GM23338 (cell line): ENCODE measurements at regions not wholly inside any gene's neighbourhood (a gene's known extent, or its start where the extent isn't known, plus 50 kb on each side); places are given as distances from the start of the nearest gene placed in this dataset.

Experiments
- ATAC-seq: fragments of 200-7000 bp; cut with Tn5 transposase; 3 replicates; pipeline ENCODE4 v1.9.1; 2020
- DNase-seq: peaks from one replicate; pipeline ENCODE4 v3.0.0-alpha.2; 2015; ENCODE audit warnings: low spot score
- H2AFZ ChIP-seq: fragments of 200-600 bp; sonication (generic); 2 replicates; pipeline ENCODE4 v1.8.0; 2016; ENCODE audit warnings: antibody characterized with exemption, mild to moderate bottlenecking, moderate library complexity
- H3F3A ChIP-seq: fragments of 200-600 bp; sonication (generic); replicated peaks from 2 replicates; pipeline ENCODE4 v1.8.0; 2017; ENCODE audit warnings: antibody characterized with exemption, mixed run types, low read depth
- H3K27ac ChIP-seq: fragments of 200-600 bp; sonication (generic); 2 replicates; pipeline ENCODE4 v1.6.1; 2016; ENCODE audit warnings: low read depth
- H3K27me3 ChIP-seq: fragments of 200-600 bp; sonication (generic); 2 replicates; pipeline ENCODE4 v1.8.0; 2016; ENCODE audit warnings: mild to moderate bottlenecking, mixed run types, moderate library complexity; ENCODE audit not compliant: insufficient read depth
- H3K36me3 ChIP-seq: fragments of 200-600 bp; sonication (generic); 2 replicates; pipeline ENCODE4 v1.8.0; 2016; ENCODE audit warnings: mild to moderate bottlenecking; ENCODE audit not compliant: insufficient read depth
- H3K4me1 ChIP-seq: fragments of 200-600 bp; sonication (generic); 2 replicates; pipeline ENCODE4 v1.8.0; 2016; ENCODE audit warnings: mild to moderate bottlenecking, moderate library complexity; ENCODE audit not compliant: insufficient read depth
- H3K4me2 ChIP-seq: fragments of 200-600 bp; sonication (generic); 2 replicates; pipeline ENCODE4 v1.7.1; 2017; ENCODE audit warnings: mixed run types
- H3K4me3 ChIP-seq: fragments of 200-600 bp; sonication (generic); 2 replicates; pipeline ENCODE4 v1.6.1; 2016; ENCODE audit warnings: mixed run types
- H3K79me2 ChIP-seq: fragments of 200-600 bp; sonication (generic); replicated peaks from 2 replicates; pipeline ENCODE4 v1.8.0; 2017; ENCODE audit warnings: mild to moderate bottlenecking; ENCODE audit not compliant: insufficient read depth
- H3K9me2 ChIP-seq: fragments of 200-600 bp; sonication (generic); 2 replicates; pipeline ENCODE4 v1.8.0; 2017; ENCODE audit not compliant: insufficient read depth
- H4K20me1 ChIP-seq: fragments of 200-600 bp; sonication (generic); replicated peaks from 2 replicates; pipeline ENCODE4 v1.8.0; 2017; ENCODE audit warnings: mild to moderate bottlenecking; ENCODE audit not compliant: insufficient read depth
- H3K27ac Mint-ChIP-seq: 2 replicates; pipeline ENCODE4 v1.8.0; 2020; ENCODE audit warnings: inconsistent platforms, mild to moderate bottlenecking, moderate library complexity, mixed read lengths
- H3K27me3 Mint-ChIP-seq: 3 replicates; pipeline ENCODE4 v1.8.0; 2022; ENCODE audit warnings: low read depth, mild to moderate bottlenecking, moderate library complexity, mixed read lengths, inconsistent platforms; ENCODE audit not compliant: insufficient read depth, poor library complexity
- H3K36me3 Mint-ChIP-seq: 3 replicates; pipeline ENCODE4 v1.8.0; 2021; ENCODE audit warnings: low read depth, mild to moderate bottlenecking, inconsistent platforms, moderate library complexity, mixed read lengths
- H3K4me1 Mint-ChIP-seq: 3 replicates; pipeline ENCODE4 v1.8.0; 2020; ENCODE audit warnings: mild to moderate bottlenecking, inconsistent platforms, mixed read lengths
- H3K4me3 Mint-ChIP-seq: 3 replicates; pipeline ENCODE4 v1.8.0; 2021; ENCODE audit warnings: moderate library complexity, mild to moderate bottlenecking, inconsistent platforms, mixed read lengths
- H3K9me3 Mint-ChIP-seq: 3 replicates; pipeline ENCODE4 v1.8.0; 2020; ENCODE audit warnings: moderate library complexity, mild to moderate bottlenecking, inconsistent platforms, mixed read lengths
- CTCF ChIP-seq, 2 experiments: fragments of 200-600 bp in 1 of 2; sonication (generic) in 1 of 2; conservative IDR thresholded peaks; 2 replicates each; pipeline versions ENCODE4 v1.5.1 to v1.6.1; 2016 to 2017; ENCODE audit warnings: antibody characterized with exemption in 2 of 2, low read depth in 2 of 2, mild to moderate bottlenecking in 2 of 2, moderate library complexity in 1 of 2
- EZH2 ChIP-seq: fragments of 200-600 bp; sonication (generic); IDR thresholded peaks from one replicate; pipeline ENCODE4 v1.8.0; 2017; ENCODE audit warnings: antibody characterized with exemption, mild to moderate bottlenecking, low read depth; ENCODE audit not compliant: unreplicated experiment
- EZH2phosphoT487 ChIP-seq: fragments of 200-600 bp; sonication (generic); IDR thresholded peaks from one replicate; pipeline ENCODE4 v1.8.1; 2018; ENCODE audit warnings: antibody characterized with exemption; ENCODE audit not compliant: unreplicated experiment
- JUNB ChIP-seq: IDR thresholded peaks from one replicate; pipeline ENCODE4 v1.6.1; 2016; ENCODE audit warnings: antibody characterized with exemption; ENCODE audit not compliant: unreplicated experiment
- NANOG ChIP-seq: IDR thresholded peaks from 2 replicates; pipeline ENCODE4 v1.6.1; 2016; ENCODE audit warnings: antibody characterized with exemption, borderline replicate concordance
- STAT1 ChIP-seq: IDR thresholded peaks from one replicate; pipeline ENCODE4 v1.6.1; 2016; ENCODE audit warnings: antibody characterized with exemption; ENCODE audit not compliant: unreplicated experiment
- ZNF331 ChIP-seq: fragments of 250-450 bp; sonication (Bioruptor Pico); IDR thresholded peaks from 2 replicates; pipeline ENCODE4 v1.5.0; 2020; ENCODE audit warnings: low read depth, mild to moderate bottlenecking, moderate library complexity
- TF ChIP-seq, protein P1 (sequence below): IDR thresholded peaks from one replicate; pipeline ENCODE4 v1.6.1; 2018; ENCODE audit warnings: antibody characterized with exemption; ENCODE audit not compliant: unreplicated experiment
- TF ChIP-seq, protein P2 (sequence below): IDR thresholded peaks from 2 replicates; pipeline ENCODE4 v1.6.1; 2016; ENCODE audit warnings: antibody characterized with exemption

- Histone ChIP-seq H3K9me2 (no peaks in the 10 kb centered on the region), H3K36me3 (no peaks in the 10 kb centered on the region), H2AFZ (no peak overlapping the region), H3K4me3 (no peak overlapping the region), H3K79me2 (no peaks in the 10 kb centered on the region), H4K20me1 (no peaks in the 10 kb centered on the region), H3K4me2 (no peak overlapping the region), H3K4me1 (no peaks in the 10 kb centered on the region), H3F3A (no peaks in the 10 kb centered on the region), H3K27me3 (no peaks in the 10 kb centered on the region), H3K27ac (no peak overlapping the region)
- Mint-ChIP-seq H3K36me3 (no peaks in the 10 kb centered on the region), H3K4me1 (no peaks in the 10 kb centered on the region), H3K4me3 (no peak overlapping the region), H3K27ac (no peak overlapping the region), H3K27me3 (peaks cover 4% of the 10 kb centered on the region), H3K9me3 (no peaks in the 10 kb centered on the region)
- no peak for ATAC-seq
- no peak for DNase-seq
- TF ChIP-seq STAT1 (no peak), JUNB (no peak), EZH2phosphoT487 (no peak), NANOG (no peak), CTCF (conservative IDR thresholded peaks at IDR 0.05; ENCODE audit: low read depth in 2 of 2) (no peak), EZH2 (no peak), ZNF331 (no peak)
- TF ChIP-seq, protein P1, sequence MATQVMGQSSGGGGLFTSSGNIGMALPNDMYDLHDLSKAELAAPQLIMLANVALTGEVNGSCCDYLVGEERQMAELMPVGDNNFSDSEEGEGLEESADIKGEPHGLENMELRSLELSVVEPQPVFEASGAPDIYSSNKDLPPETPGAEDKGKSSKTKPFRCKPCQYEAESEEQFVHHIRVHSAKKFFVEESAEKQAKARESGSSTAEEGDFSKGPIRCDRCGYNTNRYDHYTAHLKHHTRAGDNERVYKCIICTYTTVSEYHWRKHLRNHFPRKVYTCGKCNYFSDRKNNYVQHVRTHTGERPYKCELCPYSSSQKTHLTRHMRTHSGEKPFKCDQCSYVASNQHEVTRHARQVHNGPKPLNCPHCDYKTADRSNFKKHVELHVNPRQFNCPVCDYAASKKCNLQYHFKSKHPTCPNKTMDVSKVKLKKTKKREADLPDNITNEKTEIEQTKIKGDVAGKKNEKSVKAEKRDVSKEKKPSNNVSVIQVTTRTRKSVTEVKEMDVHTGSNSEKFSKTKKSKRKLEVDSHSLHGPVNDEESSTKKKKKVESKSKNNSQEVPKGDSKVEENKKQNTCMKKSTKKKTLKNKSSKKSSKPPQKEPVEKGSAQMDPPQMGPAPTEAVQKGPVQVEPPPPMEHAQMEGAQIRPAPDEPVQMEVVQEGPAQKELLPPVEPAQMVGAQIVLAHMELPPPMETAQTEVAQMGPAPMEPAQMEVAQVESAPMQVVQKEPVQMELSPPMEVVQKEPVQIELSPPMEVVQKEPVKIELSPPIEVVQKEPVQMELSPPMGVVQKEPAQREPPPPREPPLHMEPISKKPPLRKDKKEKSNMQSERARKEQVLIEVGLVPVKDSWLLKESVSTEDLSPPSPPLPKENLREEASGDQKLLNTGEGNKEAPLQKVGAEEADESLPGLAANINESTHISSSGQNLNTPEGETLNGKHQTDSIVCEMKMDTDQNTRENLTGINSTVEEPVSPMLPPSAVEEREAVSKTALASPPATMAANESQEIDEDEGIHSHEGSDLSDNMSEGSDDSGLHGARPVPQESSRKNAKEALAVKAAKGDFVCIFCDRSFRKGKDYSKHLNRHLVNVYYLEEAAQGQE: no peak
- TF ChIP-seq, protein P2, sequence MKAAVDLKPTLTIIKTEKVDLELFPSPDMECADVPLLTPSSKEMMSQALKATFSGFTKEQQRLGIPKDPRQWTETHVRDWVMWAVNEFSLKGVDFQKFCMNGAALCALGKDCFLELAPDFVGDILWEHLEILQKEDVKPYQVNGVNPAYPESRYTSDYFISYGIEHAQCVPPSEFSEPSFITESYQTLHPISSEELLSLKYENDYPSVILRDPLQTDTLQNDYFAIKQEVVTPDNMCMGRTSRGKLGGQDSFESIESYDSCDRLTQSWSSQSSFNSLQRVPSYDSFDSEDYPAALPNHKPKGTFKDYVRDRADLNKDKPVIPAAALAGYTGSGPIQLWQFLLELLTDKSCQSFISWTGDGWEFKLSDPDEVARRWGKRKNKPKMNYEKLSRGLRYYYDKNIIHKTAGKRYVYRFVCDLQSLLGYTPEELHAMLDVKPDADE: no peak
Measured at GRCh38 chr10:125536236-125536635, 146.7 kb downstream of the TEX36 start.

DNA sequence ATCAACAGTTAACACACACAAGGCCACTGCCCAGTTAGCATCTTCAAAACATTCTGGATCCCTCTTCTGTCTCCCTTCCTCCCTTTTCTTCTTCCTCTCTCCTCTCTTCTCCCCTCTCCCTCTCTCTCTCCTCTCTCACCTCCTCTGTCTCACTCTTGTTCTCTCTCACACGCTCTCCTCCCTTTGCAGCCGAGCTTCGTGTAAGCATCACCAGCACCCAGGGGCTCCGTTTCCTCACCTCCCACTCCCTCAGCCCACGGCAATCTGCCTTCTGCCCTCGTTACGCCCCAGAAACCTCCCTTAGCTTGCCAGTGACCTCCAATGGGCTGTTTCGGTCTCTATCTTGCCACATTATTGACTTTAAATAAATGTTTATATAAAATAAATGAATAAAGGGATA lies 147.4 kb downstream of the TEX36 start:
- Histone ChIP-seq H3K9me2 (no peaks in the 10 kb centered on the region), H3K27ac (no peak overlapping the region), H3K4me1 (no peaks in the 10 kb centered on the region), H3K4me3 (no peak overlapping the region), H2AFZ (no peak overlapping the region), H4K20me1 (no peaks in the 10 kb centered on the region), H3K36me3 (no peaks in the 10 kb centered on the region), H3F3A (no peaks in the 10 kb centered on the region), H3K79me2 (no peaks in the 10 kb centered on the region), H3K27me3 (no peaks in the 10 kb centered on the region), H3K4me2 (no peak overlapping the region)
- no peak overlapping the region for H3K27ac Mint-ChIP-seq
- no peaks in the 10 kb centered on the region for H3K9me3 Mint-ChIP-seq
- no peak overlapping the region for H3K4me3 Mint-ChIP-seq
- no peak for TF ChIP-seq ZNF331
- no peak for ATAC-seq
- no peaks in the 10 kb centered on the region for H3K36me3 Mint-ChIP-seq
- no peaks in the 10 kb centered on the region for H3K4me1 Mint-ChIP-seq
- peaks cover 4% of the 10 kb centered on the region for H3K27me3 Mint-ChIP-seq
- DNase-seq: no peak
